Naive thymus-derived CD8-positive, alpha-beta T cell (primary cell): ENCODE measurements at regions not wholly inside any gene's neighbourhood (a gene's known extent, or its start where the extent isn't known, plus 50 kb on each side); places are given as distances from the start of the nearest gene placed in this dataset.
"Not testable (repeated sequence)": the region's sequence is repeated elsewhere in the genome, so short reads cannot be mapped to it uniquely, and the experiment has no call there.

Experiments used
- ATAC-seq, 2 donors: fragments of 150-1000 bp; cut with Tn5 transposase in 1 of 2; sonication (Bioruptor Pico), chemical (Tn5 transposase) in 1 of 2; 1 replicate in 1 of 2; 2 replicates in 1 of 2; pipeline ENCODE4 v1.10.0; 2021; ENCODE audit warnings: mild to moderate bottlenecking in 2 of 2, moderate library complexity in 2 of 2
- POLR2A ChIA-PET: fragments of 350-600 bp; sonication (Branson Sonifier 250); formaldehyde crosslinking; loops from one replicate; lab custom pipeline; 2021; ENCODE audit warnings: antibody characterized with exemption; lab: Charles Lee
- DNase-seq, 10 donors: peaks; one replicate each; pipeline versions ENCODE4 v3.0.0 to v3.0.0-alpha.2; 2020 to 2022
- H3K27ac Mint-ChIP-seq, 10 donors: one replicate each; pipeline ENCODE4 v1.8.0; 2020 to 2022; ENCODE audit warnings: mild to moderate bottlenecking in 10 of 10, mixed read lengths in 10 of 10, moderate library complexity in 4 of 10, inconsistent platforms in 1 of 10
- H3K27me3 Mint-ChIP-seq, 5 donors: one replicate each; pipeline ENCODE4 v1.8.0; 2021 to 2022; ENCODE audit warnings: mixed read lengths in 5 of 5
- H3K36me3 Mint-ChIP-seq, 3 donors: one replicate each; pipeline ENCODE4 v1.8.0; 2020 to 2022; ENCODE audit warnings: mixed read lengths in 3 of 3, mild to moderate bottlenecking in 2 of 3, inconsistent platforms in 1 of 3
- H3K4me1 Mint-ChIP-seq, 4 donors: one replicate each; pipeline ENCODE4 v1.8.0; 2021 to 2022; ENCODE audit warnings: mixed read lengths in 4 of 4
- H3K4me3 Mint-ChIP-seq, 10 donors: one replicate each; pipeline ENCODE4 v1.8.0; 2020 to 2022; ENCODE audit warnings: mild to moderate bottlenecking in 10 of 10, mixed read lengths in 10 of 10, moderate library complexity in 6 of 10, inconsistent platforms in 1 of 10
- H3K9me3 Mint-ChIP-seq, 9 donors: one replicate each; pipeline ENCODE4 v1.8.0; 2020 to 2022; ENCODE audit warnings: mixed read lengths in 9 of 9, mild to moderate bottlenecking in 3 of 9, inconsistent platforms in 1 of 9, moderate library complexity in 1 of 9

GRCh38 chr2:144654523-144654922 is 134.6 kb upstream of the ZEB2 start:
- DNase-seq, result no peak
- Mint-ChIP-seq H3K4me1 (peaks cover 0 to 8% (median 0%) of the 10 kb centered on the region in 4 donors), H3K27me3 (no peaks in the 10 kb centered on the region), H3K9me3 (no peaks in the 10 kb centered on the region), H3K4me3 (no peak overlapping the region), H3K36me3 (no peaks in the 10 kb centered on the region), H3K27ac (no peak overlapping the region)
- POLR2A ChIA-PET, result no interaction called here
- no peak for ATAC-seq

GRCh38 chr2:144650907-144651306 is 131.0 kb upstream of the ZEB2 start:
- ATAC-seq, result no peak
- Mint-ChIP-seq H3K36me3 (no peaks in the 10 kb centered on the region), H3K27me3 (no peaks in the 10 kb centered on the region), H3K4me1 (peaks cover 0 to 5% (median 0%) of the 10 kb centered on the region in 4 donors), H3K27ac (no peak overlapping the region), H3K9me3 (no peaks in the 10 kb centered on the region), H3K4me3 (no peak overlapping the region)
- DNase-seq, result no peak
- POLR2A ChIA-PET, result no interaction called here

GRCh38 chr2:144648837-144649465 is 129.0 kb upstream of the ZEB2 start:
- no peak for DNase-seq
- Mint-ChIP-seq H3K27me3 (no peaks in the 10 kb centered on the region), H3K4me1 (peaks cover 0 to under 1% (median 0%) of the 10 kb centered on the region in 4 donors), H3K9me3 (no peaks in the 10 kb centered on the region), H3K4me3 (no peak overlapping the region), H3K27ac (no peak overlapping the region), H3K36me3 (no peaks in the 10 kb centered on the region)
- no peak for ATAC-seq
- POLR2A ChIA-PET, result no interaction called here

GRCh38 chr2:144645083-144645778 is 125.3 kb upstream of the ZEB2 start:
- Mint-ChIP-seq H3K27me3 (peaks cover 0 to 11% (median 0%) of the 10 kb centered on the region in 5 donors), H3K27ac (no peak overlapping the region), H3K9me3 (no peaks in the 10 kb centered on the region), H3K4me1 (peaks cover 0 to 5% (median 2%) of the 10 kb centered on the region in 4 donors), H3K36me3 (no peaks in the 10 kb centered on the region), H3K4me3 (no peak overlapping the region)
- DNase-seq (no peak), ATAC-seq (no peak)
- POLR2A ChIA-PET, result interaction anchor here (1.1 kb wide), 1 partner anchor 28 kb away, joined by 3 read pairs; no protein-coding TSS in a partner anchor

- no peaks in the 10 kb centered on the region for H3K36me3 Mint-ChIP-seq
- H3K4me3 Mint-ChIP-seq, result no peak overlapping the region
- no peaks in the 10 kb centered on the region for H3K9me3 Mint-ChIP-seq
- DNase-seq, result no peak
- H3K27me3 Mint-ChIP-seq, result peaks cover 0 to 11% (median 0%) of the 10 kb centered on the region in 5 donors
- H3K4me1 Mint-ChIP-seq, result peaks cover 0 to 5% (median 2%) of the 10 kb centered on the region in 4 donors
- POLR2A ChIA-PET, result interaction anchor here (1.1 kb wide), 1 partner anchor 29 kb away, joined by 3 read pairs; no protein-coding TSS in a partner anchor
- H3K27ac Mint-ChIP-seq, result peak overlapping the region in 1 of 10 donors; percentile 60
- no peak for ATAC-seq
Measured at GRCh38 chr2:144644549-144644948, 124.6 kb upstream of the ZEB2 start.

- ATAC-seq (no peak), DNase-seq (no peak)
- H3K9me3 Mint-ChIP-seq, result peaks cover 0 to 2% (median 0%) of the 10 kb centered on the region in 9 donors
- H3K27ac Mint-ChIP-seq, result no peak overlapping the region
- H3K36me3 Mint-ChIP-seq, result no peaks in the 10 kb centered on the region
- no peak overlapping the region for H3K4me3 Mint-ChIP-seq
- POLR2A ChIA-PET, result no interaction called here
- H3K27me3 Mint-ChIP-seq, result peaks cover 0 to 14% (median 3%) of the 10 kb centered on the region in 5 donors
- peaks cover 0 to 5% (median 2%) of the 10 kb centered on the region in 4 donors for H3K4me1 Mint-ChIP-seq
Measured at GRCh38 chr2:144643537-144644336, 123.8 kb upstream of the ZEB2 start.

GRCh38 chr2:144642856-144643255 is 122.9 kb upstream of the ZEB2 start:
- no peak for ATAC-seq

GRCh38 chr2:144642131-144642530 is 122.2 kb upstream of the ZEB2 start:
- Mint-ChIP-seq H3K9me3 (peaks cover 0 to 6% (median 2%) of the 10 kb centered on the region in 9 donors), H3K4me1 (peaks cover 0 to 10% (median 2%) of the 10 kb centered on the region in 4 donors), H3K36me3 (no peaks in the 10 kb centered on the region), H3K27me3 (peaks cover 0 to 17% (median 3%) of the 10 kb centered on the region in 5 donors), H3K27ac (peak overlapping the region in 1 of 10 donors; percentile 57), H3K4me3 (no peak overlapping the region)
- ATAC-seq (no peak), DNase-seq (no peak)
- POLR2A ChIA-PET, result no interaction called here

More at GRCh38 chr2:144642856-144643255, 122.9 kb upstream of the ZEB2 start:
- Mint-ChIP-seq H3K36me3 (no peaks in the 10 kb centered on the region), H3K27me3 (peaks cover 0 to 14% (median 3%) of the 10 kb centered on the region in 5 donors), H3K27ac (no peak overlapping the region), H3K9me3 (peaks cover 0 to 2% (median 0%) of the 10 kb centered on the region in 9 donors), H3K4me1 (peaks cover 0 to 5% (median 2%) of the 10 kb centered on the region in 4 donors), H3K4me3 (no peak overlapping the region)
- POLR2A ChIA-PET, result no interaction called here
- DNase-seq, result no peak

GRCh38 chr2:144638250-144638649 is 118.3 kb upstream of the ZEB2 start:
- POLR2A ChIA-PET, H3K36me3 Mint-ChIP-seq, DNase-seq, ATAC-seq, H3K27ac Mint-ChIP-seq, H3K4me3 Mint-ChIP-seq: not testable (repeated sequence)
- Mint-ChIP-seq H3K27me3 (peaks cover 0 to 15% (median 3%) of the 10 kb centered on the region in 5 donors), H3K4me1 (peaks cover 0 to 14% (median 2%) of the 10 kb centered on the region in 4 donors), H3K9me3 (peaks cover 3 to 28% (median 17%) of the 10 kb centered on the region in 9 donors)

GRCh38 chr2:144636860-144637259 is 116.9 kb upstream of the ZEB2 start:
- peak in 1 of 10 donors; percentile 7 for DNase-seq
- H3K36me3 Mint-ChIP-seq, H3K4me1 Mint-ChIP-seq, ATAC-seq, POLR2A ChIA-PET, H3K4me3 Mint-ChIP-seq, H3K27ac Mint-ChIP-seq: not testable (repeated sequence)
- Mint-ChIP-seq H3K27me3 (peaks cover 0 to 15% (median 3%) of the 10 kb centered on the region in 5 donors), H3K9me3 (peaks cover 3 to 28% (median 17%) of the 10 kb centered on the region in 9 donors)

- no peak for ATAC-seq
- POLR2A ChIA-PET, result no interaction called here
- Mint-ChIP-seq H3K27me3 (peaks cover 0 to 7% (median 1%) of the 10 kb centered on the region in 5 donors), H3K4me1 (peaks cover 0 to 19% (median 0%) of the 10 kb centered on the region in 4 donors), H3K4me3 (no peak overlapping the region), H3K36me3 (peaks cover 0 to 10% (median 3%) of the 10 kb centered on the region in 3 donors), H3K27ac (peak overlapping the region in 1 of 10 donors; percentile 15), H3K9me3 (peaks cover 1 to 28% (median 17%) of the 10 kb centered on the region in 9 donors)
- no peak for DNase-seq
Measured at GRCh38 chr2:144632809-144633208, 112.9 kb upstream of the ZEB2 start.

GRCh38 chr2:144631636-144632035 is 111.7 kb upstream of the ZEB2 start:
- POLR2A ChIA-PET, result no interaction called here
- DNase-seq (no peak), ATAC-seq (no peak)
- Mint-ChIP-seq H3K27me3 (peaks cover 0 to 11% (median 2%) of the 10 kb centered on the region in 5 donors), H3K4me1 (peaks cover 0 to 11% (median 0%) of the 10 kb centered on the region in 4 donors), H3K9me3 (peaks cover 1 to 17% (median 14%) of the 10 kb centered on the region in 9 donors), H3K27ac (no peak overlapping the region), H3K4me3 (no peak overlapping the region), H3K36me3 (peaks cover 0 to 10% (median 3%) of the 10 kb centered on the region in 3 donors)
